ENCODE measurements at regions not wholly inside any gene's neighbourhood (a gene's known extent, or its start where the extent isn't known, plus 50 kb on each side); places are given as distances from the start of the nearest gene placed in this dataset.

DNA sequence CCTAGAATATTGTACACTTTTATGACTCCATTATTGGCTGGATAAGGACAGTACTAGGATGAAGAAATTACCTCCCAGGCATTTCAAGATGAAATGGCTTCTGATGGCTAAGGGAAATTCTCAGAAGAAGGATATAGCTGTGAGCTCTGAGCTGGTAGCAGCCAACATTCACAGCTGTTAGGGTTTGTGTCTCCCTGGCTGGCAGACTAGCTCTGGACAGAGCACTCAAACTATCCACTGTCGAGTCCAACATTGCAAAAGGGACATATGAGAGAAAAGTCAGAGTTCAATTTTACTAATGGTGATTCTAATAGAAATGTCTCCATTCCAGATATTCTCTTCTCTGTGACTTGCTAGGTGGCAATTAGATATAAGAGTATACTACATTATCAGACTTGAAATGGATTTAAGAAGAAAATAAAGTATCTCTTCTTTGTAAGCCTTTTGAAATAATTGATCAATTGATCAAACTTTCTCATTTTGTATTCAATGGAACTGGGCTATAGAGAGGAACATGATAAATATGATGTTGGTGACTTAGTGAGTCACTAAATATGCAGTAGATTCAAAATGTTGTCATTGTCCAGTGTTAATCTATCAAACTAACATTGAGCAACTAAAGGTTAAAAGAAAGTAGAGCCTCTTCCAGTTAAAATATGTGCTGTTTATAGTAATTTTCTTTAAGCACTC is 1920.3 kb downstream of the SUCLG1 start:
- DNase-seq = no peak

DNA sequence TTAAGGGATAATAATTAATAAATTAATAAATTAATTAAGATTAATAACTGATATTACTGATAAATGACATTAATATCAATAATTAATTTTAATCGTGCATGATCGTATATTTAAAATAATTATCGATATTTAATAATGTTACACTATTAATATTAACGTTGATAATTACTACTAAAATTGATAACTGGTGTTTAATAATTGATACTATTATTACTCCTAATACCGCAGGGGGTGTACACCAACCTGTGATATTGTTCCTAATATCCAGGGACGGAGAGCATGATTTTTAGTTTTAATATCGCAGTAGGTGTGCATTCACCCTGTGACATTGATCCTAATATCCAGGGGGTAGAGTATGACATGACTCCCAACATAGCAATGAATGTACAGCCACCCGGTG is 1930.8 kb downstream of the SUCLG1 start:
- no peak for DNase-seq

DNA sequence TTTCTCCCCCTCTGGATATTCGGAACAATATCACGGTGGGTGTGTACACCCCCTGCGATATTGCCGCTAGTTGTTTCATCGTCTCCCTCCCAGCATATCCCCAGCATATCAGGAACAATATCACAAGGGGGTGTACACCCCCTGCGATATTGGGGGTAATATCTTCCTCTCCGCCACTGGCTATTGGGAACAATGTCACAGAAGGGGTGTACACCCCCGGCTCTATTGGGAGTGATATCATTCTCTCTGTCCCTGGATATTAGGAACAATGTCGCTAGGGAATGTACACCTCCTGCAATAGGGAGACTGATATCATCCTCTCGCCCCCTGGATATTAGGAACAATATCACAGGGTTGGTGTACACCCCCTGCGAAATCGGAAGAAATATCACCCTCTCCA is 1932.0 kb downstream of the SUCLG1 start:
- DNase-seq = no peak

DNA sequence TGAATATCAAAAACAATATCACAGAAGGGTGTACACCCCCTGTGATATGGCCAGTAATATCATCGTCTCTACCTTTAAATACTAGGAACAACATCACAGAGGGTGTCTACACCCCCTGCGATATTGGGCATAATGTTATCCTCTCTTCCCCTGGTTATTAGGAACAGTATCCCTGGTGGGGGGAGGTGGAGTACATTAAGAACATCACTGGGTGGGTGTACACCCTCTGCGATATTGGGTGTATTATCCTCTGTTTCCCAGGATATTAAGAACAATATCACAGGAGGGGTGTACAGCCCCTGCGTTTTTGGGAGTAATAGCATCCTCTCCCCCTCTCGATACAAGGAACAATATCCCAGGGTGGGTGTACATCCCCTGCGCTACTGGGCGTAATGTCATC is 1932.8 kb downstream of the SUCLG1 start:
- no peak for DNase-seq

DNA sequence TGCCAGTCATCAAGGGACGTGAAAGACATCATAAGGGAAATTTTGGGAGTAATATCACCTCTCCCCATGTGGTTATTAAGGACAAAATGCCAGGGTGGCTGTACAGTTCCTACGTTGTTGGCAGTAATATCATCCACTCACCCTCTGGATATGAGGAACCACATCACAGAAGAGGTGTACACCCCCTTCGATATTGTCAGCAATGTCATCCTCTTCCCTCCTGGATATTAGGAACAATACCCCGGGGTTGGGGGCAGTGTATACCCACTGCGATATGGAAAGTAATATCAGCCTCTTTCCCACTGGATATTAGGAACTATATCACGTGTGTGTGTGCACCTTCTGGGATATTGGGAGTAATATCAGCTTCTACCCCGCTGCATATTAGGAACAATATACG is 1933.3 kb downstream of the SUCLG1 start:
- DNase-seq = no peak

DNA sequence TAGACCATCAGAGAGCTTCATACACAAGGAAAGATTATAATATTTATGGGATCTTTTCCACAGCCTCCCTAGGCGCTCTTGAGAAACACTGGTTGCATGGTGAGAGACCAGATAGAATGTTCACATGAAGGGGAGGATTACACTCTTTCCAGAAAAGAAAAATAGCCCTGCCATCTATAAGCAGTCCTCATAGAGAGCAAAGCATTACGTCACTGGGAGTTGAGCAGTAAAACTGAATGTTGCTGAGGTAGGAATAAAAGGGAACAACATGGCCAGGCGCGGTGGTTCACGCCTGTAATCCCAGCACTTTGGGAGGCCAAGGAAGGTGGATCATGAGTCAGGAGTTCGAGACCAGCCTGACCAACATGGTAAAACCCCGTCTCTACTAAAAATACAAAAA is 1934.3 kb downstream of the SUCLG1 start:
- DNase-seq = no peak

DNA sequence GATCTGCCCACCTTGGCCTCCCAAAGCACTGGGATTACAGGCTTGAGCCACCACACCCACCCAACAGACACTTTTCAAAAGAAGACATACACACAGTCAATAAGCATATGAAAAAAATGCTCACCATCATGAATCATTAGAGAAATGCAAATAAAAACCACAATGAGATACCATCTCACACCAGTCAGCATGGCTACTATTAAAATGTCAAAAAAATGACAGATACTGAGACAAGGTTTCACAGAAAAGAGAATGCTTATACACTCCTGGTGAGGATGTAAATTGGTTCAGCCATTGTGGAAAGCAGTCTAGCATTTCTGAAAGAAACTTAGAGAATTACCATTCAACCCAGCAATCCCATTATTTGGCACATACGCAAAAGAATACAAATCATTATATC is 1947.2 kb downstream of the SUCLG1 start:
- no peak for DNase-seq

DNA sequence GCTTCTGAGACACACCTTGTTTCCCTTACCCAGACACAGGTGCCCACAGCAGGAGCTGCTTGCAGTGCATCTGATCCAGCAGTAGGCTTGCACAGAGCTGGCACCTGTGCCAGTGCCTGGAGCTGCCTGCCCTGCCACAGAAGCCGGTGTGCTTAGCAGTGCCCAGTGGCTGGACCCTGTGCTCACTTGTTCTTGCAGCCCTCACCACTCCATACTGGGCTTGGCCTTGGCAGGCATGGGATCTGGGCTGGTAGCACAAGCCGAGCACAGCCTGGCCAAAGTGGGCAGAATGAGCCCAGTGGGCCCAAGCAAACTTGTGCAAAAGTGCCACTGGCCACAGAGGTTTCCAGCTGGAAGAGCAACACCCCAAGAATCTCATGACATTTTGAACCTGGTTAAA is 1950.4 kb downstream of the SUCLG1 start:
- no peak for DNase-seq

DNA sequence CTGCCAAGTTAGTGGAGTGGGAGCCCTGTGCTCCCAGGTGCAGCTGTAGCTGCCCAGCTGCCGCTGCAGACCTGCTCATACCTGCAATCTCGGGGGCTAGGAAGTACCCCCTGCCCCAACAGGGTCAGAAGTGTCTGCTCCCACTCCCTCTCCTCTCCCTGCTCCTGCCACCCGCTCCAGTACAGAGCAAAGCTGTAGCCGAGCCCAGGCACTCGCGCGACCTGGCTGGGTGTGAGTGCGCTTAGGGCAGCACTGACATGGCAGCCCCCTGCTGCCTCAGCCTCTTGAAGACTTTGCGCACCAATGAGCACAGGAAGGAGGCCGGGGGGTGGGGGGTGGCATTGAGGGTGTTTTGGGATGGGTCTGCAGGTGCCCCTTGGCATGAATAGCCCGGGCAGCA is 1951.4 kb downstream of the SUCLG1 start:
- no peak for DNase-seq

DNA sequence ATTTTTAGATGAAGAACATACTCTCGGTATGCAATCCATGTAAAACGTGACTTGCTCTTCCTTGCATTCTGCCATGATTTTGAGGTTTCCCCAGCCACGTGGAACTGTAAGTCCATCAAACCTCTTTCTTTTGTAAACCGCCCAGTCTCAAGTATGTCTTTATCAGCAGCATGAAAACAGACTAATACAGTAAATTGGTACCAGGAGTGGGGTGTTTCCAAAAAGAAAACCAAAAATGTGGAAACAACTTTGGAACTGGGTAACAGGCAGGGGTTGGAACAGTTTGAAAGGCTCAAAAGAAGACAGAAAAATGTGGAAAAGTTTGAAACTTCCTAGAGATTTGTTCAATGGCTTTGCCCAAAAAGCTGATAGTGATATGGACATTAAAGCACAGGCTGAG is 1957.9 kb downstream of the SUCLG1 start:
- DNase-seq = no peak

DNA sequence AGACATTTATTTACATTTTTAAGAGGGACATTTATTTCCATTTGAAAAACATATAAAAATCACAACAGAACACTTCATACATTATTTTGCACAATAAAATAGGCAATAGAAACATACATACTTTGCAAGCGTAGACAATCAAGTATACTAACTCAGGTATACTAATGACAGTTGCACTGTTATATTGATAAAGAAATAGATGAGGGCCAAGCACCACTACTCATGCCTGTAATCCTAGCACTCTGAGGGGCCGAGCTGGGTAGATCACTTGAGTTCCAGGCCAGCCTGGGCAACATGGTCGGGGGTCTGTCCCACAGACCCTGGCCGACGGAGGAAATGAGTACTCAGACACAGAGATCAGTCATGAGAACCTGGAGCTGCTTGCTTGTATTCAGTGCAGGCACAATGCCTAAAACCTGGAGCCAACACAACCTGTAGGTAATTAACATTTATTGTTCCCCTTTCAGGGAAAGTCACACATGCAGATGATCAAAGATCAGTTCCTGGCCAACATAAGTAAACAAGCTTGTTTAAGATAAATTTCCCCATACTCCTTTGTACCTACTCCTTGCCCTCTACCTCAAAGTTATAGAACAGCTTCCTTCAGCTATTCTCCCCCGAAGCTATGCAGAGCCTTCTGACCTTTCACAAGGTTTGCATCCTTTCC is 1960.2 kb downstream of the SUCLG1 start:
- DNase-seq = no peak

DNA sequence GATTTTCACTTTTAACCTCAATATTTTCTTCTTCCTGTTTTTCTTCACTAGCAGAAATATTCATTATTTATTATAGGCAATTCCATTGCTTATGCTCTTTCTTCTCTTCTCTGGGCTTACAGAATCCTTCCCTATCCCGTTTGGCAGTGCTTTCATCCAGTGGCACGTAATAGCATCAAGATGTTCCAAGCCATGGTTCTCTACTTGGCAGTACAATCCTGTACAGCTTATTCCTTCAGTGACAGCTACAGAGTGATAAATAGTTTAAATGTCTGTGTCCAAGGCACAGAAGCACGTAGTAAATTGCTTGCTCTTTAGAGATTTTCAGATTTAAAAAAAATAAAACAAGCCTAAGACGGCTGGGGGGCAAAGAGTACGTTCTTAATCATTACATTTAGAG is 1964.3 kb downstream of the SUCLG1 start:
- DNase-seq = no peak

DNA sequence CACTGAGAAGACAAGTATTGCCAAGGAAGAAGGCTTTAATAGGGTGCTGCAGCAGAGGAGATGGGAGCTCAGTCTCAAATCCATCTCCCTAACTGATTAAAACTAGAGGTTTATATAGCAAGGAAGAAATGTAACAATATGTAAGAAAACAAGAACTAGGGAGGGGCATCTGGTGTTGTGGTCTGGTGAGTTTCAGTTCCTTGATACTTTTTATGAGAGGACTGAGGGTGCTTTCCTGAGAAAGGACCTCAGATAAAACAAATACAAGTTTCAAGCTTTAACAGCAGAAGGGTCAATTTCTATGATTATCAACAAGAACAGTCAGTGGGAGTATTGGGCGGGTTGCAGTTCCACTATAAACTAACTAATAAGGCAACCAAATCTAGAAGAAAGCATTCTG is 1967.5 kb downstream of the SUCLG1 start:
- DNase-seq = no peak

DNA sequence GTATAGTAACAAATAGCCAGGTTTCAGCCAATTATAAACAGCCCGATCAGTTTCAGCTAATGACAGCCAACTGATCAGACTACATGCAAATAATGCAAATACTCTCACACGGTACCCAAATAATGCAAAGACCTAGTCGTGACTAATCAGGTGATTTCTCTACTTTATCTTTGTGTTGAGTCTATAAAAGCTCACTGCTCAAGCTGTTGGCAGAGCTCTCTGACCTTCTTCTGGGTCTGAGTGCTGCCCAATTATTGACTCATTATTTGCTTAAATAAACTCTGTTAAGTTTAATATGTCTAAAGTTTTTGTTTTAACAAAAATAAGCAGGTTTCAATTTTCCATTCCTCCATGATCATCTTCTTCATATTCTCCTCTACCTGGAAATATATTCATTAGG is 1971.7 kb downstream of the SUCLG1 start:
- no peak for DNase-seq

DNA sequence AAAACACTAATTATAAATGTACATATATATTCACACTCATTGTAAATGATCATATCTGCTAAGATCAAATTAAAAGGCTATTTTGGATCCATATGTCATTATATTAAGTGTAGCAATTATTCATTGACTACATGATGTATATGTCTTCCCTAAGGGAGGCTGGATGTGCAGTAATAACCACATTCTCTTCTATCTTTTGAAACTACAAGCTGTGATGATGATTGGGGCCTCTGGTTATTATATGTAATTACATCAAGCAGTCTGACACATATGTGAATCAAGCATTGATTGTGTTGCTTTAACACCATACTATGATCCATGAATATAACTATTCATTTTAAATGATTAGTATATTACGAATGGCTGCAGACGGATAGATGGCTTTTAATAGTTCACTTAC is 1973.4 kb downstream of the SUCLG1 start:
- no peak for DNase-seq

DNA sequence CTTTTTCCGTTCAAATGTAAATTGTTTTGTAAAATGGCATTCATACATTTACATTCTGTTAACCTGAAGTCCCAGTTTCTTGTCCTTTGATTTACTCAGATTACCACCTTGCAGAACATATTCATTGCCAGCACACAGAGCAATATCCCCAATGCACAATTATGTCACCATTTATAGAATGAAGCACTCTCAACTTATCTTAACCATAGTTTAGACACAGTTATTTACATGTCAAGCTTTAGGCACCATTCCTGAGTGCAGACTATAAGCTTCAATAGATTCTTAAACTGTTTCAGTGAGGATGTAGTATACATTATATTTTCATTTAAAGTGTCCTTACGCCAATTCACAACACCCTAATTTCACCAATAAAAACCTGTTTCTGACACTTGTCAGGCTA is 1977.9 kb downstream of the SUCLG1 start:
- DNase-seq = no peak

DNA sequence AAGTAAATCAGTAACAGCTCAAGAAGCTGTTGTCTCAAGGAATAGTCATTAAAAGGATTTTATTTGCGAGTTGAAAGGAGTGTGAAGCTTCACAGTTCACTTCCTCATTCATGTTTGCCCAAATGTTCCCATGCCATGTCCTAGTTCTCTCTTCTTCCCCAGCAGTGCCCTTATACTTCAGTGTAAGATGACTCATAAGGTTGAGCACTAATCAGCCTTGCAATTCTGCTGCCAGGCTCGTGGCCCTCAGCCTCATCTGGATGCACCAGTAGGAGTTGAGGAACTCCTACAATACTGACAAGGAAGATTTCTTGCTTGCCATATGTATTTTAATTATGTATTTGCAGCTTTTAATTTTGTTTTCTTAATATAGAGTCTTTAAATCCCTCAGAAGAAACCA is 1980.4 kb downstream of the SUCLG1 start:
- no peak for DNase-seq

DNA sequence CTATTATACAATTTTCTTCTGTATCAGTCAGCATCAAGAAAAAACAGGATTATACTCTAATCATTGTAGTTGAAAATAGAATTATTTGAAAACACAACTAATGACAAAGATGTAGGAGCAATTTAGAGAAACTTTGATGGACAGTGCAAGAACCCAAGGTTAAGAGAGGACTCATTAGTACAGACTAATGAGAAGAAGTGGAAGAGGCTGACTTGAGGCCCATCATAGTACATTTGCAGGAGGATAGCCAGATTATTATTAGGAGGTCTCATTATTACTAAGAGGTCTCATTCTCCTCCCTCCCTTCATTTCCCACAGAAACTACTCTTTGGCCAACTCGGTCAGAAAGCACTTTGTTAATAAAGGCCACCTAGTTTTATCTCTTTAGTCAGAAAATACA is 1983.0 kb downstream of the SUCLG1 start:
- no peak for DNase-seq

DNA sequence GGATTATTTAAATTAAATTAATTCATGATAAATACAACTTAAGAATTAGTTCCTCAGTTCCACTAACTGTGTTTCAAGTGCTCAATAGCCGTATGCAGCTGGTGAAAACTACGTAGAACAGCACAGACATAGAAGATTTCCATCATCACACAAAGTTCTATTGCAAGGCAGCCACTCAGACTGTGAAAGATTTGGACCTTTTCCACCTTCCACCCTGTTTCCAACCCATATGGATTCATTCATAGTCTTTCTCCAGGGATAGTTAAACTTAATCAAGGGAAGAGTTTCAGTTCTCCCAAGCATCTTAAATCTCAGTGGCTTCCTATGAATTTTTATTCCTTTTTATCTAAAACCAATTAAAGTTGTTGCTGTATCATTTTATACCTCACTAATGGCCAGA is 2030.8 kb downstream of the SUCLG1 start:
- DNase-seq = no peak

DNA sequence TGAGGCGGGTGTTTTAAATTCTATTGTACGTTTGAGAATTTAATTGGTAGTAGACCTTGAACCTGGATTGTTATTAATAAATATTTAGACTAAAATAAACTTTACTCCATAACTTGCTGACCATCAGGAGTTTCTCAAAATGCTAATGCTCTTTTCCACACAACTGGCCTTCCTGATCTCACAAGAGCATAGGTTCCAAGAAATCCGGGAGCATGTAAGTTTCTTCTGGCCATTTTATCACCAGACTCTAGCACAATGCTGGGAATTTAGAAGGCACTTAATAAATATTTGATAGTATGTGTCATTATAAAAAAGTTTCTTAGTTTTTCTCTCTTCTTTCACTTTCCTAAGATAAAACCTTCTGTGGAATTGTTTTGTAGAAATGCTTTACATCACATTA is 2047.1 kb downstream of the SUCLG1 start:
- no peak for DNase-seq

DNA sequence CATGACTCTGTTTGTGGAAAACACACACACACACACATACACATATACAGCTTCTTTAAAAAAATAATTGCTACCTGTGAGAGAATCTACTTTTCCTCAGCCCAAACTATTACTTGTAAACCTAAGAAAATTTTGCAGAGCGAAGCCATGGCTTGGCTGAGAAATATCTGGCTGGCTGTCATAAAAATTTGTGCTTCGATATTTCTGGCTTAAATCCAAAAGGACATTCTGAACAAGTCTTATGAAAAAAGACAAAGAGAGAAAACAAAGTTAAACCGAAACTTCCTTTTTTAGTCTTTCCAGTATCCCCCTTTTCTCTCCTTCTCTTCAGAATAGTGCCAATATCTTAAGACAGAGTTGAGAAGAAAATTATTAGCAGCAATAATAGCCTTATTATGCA is 2048.0 kb downstream of the SUCLG1 start:
- DNase-seq = no peak

DNA sequence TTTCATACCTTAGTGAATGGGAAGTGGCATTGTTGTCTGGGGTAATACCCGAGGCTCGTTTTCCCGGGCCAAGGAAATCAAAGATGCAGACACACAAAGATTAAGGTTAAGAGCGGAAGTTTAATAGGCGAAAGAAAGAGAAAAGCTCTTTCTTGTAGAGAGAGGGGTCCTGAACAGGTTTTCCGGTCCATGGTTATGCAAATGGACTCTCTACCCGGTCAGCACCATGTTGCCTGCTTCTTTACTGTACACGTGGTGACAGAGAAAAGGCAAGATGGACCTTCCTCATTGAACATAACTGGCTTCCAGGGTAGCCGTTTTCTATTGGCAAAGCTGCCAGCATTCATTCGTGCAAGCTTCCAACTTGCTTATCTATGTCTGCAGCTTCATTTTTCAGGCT is 2063.5 kb downstream of the SUCLG1 start:
- DNase-seq = no peak

DNA sequence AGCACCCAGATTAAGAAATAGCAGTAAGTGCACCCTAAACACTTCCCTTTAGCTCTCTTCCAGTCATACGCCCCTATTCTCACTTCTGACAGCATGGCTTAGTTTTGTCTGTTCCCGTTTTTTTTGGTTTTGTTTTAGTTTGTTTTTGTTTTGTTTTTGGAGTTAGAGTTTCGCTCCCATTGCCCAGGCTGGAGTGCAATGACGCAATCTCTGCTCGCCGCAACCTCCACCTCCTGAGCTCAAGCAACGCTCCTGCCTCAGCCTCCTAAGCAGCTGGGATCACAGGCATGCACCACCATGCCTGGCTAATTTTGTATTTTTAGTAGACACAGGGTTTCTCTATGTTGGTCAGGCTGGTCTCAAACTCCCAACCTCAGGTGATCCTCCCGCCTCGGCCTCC is 2067.7 kb downstream of the SUCLG1 start:
- DNase-seq = no peak

DNA sequence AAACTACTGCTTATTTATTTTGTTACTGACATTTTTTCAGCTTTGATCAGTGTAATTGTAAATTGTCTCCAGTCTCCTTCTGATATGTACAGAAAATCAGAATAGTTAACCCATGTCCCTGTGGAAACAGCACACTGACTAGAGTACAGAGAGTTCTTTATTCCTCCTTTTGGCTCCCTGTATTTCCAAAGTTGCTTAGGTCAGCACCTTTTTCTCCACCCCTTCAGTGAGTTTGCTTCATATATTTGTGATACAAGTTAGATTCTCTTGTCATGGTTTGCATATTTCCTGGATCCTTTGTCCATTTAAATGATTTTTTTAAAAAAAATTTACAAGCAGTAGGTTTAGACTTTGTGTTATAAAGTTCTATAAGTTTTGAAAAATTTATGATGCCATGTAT is 2051.1 kb upstream of the LRRTM1 start:
- no peak for DNase-seq

DNA sequence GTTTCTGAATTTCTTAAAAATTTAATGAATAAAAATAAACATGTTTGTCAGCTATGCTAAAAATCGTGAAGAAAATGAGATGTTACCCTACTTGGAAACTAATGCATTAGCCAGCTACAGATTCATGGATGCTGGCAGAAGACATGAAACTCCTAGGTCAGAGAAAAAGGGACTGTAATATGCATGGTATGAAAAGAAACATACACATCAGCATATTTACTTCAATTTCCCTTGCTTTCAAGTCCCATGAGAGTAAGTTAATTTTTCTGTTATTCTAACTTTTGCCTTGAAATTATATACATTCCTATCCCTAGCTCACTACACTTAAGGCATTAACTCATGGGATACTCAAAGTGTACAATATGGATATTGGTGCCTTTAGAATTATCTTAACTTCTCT is 2041.4 kb upstream of the LRRTM1 start:
- DNase-seq = no peak
